ENCODE measurements at regions not wholly inside any gene's neighbourhood (a gene's known extent, or its start where the extent isn't known, plus 50 kb on each side); places are given as distances from the start of the nearest gene placed in this dataset.

GRCh38 chr9:91474656-91475055, 51.0 kb upstream of the NFIL3 start:
- TF ChIP-seq SP1 (IDR thresholded peaks at IDR 0.05; ENCODE audit: low read depth, low read length) (no peak), POLR2AphosphoS5 (IDR thresholded peaks at IDR 0.05; ENCODE audit: low read depth, low read length) (no peak), TBP (IDR thresholded peaks at IDR 0.05; ENCODE audit: low read depth, low read length) (no peak), CEBPB (IDR thresholded peaks at IDR 0.05; ENCODE audit: low read depth, low read length) (no peak), MAX (IDR thresholded peaks at IDR 0.05) (no peak), POLR2A (IDR thresholded peaks at IDR 0.05; ENCODE audit: control extremely low read depth in 1 of 2, low read depth in 2 of 2, low read length in 2 of 2) (no peak), CHD7 (IDR thresholded peaks at IDR 0.05; ENCODE audit: insufficient replicate concordance, low read length) (no peak), RAD21 (IDR thresholded peaks at IDR 0.05 in 1 of 2, conservative IDR thresholded peaks at IDR 0.05 in 1 of 2; ENCODE audit: low read depth in 2 of 2, low read length in 2 of 2) (no peak), EP300 (IDR thresholded peaks at IDR 0.05; ENCODE audit: borderline replicate concordance in 1 of 2, low read depth in 2 of 2, low read length in 2 of 2) (no peak), CTCF (IDR thresholded peaks at IDR 0.05; ENCODE audit: control extremely low read depth in 1 of 3, insufficient read depth in 1 of 3, low read depth in 1 of 3, low read length in 3 of 3) (no peak), CBX5 (IDR thresholded peaks at IDR 0.05; ENCODE audit: low read depth, low read length) (no peak), YY1 (IDR thresholded peaks at IDR 0.05; ENCODE audit: low read depth, low read length) (no peak), EZH2 (IDR thresholded peaks at IDR 0.05; ENCODE audit: low read depth, low read length, severe bottlenecking) (no peak)

Data from H1 (cell line).